Osteocyte (in vitro differentiated cells): ENCODE measurements at regions not wholly inside any gene's neighbourhood (a gene's known extent, or its start where the extent isn't known, plus 50 kb on each side); places are given as distances from the start of the nearest gene placed in this dataset.
"Not testable (repeated sequence)": the region's sequence is repeated elsewhere in the genome, so short reads cannot be mapped to it uniquely, and the experiment has no call there.

Experiments
- DNase-seq: peaks from one replicate; pipeline ENCODE4 v3.0.0; 2021; ENCODE audit warnings: mixed read lengths; ENCODE audit not compliant: unreplicated experiment; ENCODE audit errors: extremely low spot score
- H3K27ac Mint-ChIP-seq: one replicate; pipeline ENCODE4 v1.8.0; 2021; ENCODE audit warnings: mild to moderate bottlenecking, mixed read lengths; ENCODE audit not compliant: unreplicated experiment
- H3K27me3 Mint-ChIP-seq: one replicate; pipeline ENCODE4 v1.8.0; 2021; ENCODE audit warnings: mixed read lengths; ENCODE audit not compliant: unreplicated experiment
- H3K36me3 Mint-ChIP-seq: one replicate; pipeline ENCODE4 v1.8.0; 2021; ENCODE audit warnings: mixed read lengths; ENCODE audit not compliant: unreplicated experiment
- H3K4me1 Mint-ChIP-seq: one replicate; pipeline ENCODE4 v1.8.0; 2021; ENCODE audit warnings: mixed read lengths; ENCODE audit not compliant: unreplicated experiment
- H3K4me3 Mint-ChIP-seq: one replicate; pipeline ENCODE4 v1.8.0; 2021; ENCODE audit warnings: mild to moderate bottlenecking, moderate library complexity, mixed read lengths; ENCODE audit not compliant: unreplicated experiment
- H3K9me3 Mint-ChIP-seq: one replicate; pipeline ENCODE4 v1.8.0; 2021; ENCODE audit warnings: mixed read lengths; ENCODE audit not compliant: unreplicated experiment
- CTCF ChIP-seq: fragments of 200-600 bp; sonication (generic); IDR thresholded peaks from 2 replicates; pipeline ENCODE4 v1.5.0; 2021; ENCODE audit warnings: antibody characterized with exemption, mild to moderate bottlenecking, moderate library complexity

- no peaks in the 10 kb centered on the region for H3K36me3 Mint-ChIP-seq
- H3K4me3 Mint-ChIP-seq = no peak overlapping the region
- peaks cover 10% of the 10 kb centered on the region for H3K4me1 Mint-ChIP-seq
- H3K27ac Mint-ChIP-seq = no peak overlapping the region
- no peak for DNase-seq
- peaks cover 4% of the 10 kb centered on the region for H3K9me3 Mint-ChIP-seq
- H3K27me3 Mint-ChIP-seq = no peaks in the 10 kb centered on the region
- TF ChIP-seq CTCF = no peak
Measured at GRCh38 chr6:51203504-51203903, 384.8 kb downstream of the TFAP2B start.

- H3K27me3 Mint-ChIP-seq, H3K9me3 Mint-ChIP-seq, H3K36me3 Mint-ChIP-seq, H3K27ac Mint-ChIP-seq, DNase-seq, H3K4me1 Mint-ChIP-seq, H3K4me3 Mint-ChIP-seq: not testable (repeated sequence)
Measured at GRCh38 chr6:51206686-51207085, 388.0 kb downstream of the TFAP2B start.

GRCh38 chr6:51209651-51210050 is 391.0 kb downstream of the TFAP2B start:
- H3K27me3 Mint-ChIP-seq = no peaks in the 10 kb centered on the region
- no peak overlapping the region for H3K27ac Mint-ChIP-seq
- peaks cover 4% of the 10 kb centered on the region for H3K9me3 Mint-ChIP-seq
- TF ChIP-seq CTCF = no peak
- DNase-seq = no peak
- peaks cover 10% of the 10 kb centered on the region for H3K4me1 Mint-ChIP-seq
- H3K36me3 Mint-ChIP-seq = no peaks in the 10 kb centered on the region
- H3K4me3 Mint-ChIP-seq = no peak overlapping the region

DNA sequence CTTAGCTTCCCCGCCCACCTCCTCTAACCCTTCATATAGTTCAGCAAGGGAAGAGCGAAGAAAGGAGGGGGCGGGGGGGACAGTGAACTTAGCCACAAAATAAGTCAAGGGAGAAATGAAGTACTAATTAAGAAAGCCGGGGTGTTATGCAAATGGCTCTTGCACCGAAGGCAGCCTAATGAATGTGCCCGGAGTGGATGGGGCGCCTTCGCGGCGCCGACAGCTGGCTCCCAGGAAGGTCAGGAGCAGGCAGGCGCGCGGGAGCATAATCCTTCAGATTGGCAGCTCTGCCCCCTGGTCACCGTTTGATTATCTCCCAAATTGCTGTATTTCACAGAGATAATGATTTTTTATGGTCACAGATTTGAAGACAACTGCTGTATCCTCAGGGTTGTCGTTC is 395.1 kb downstream of the TFAP2B start:
- Mint-ChIP-seq H3K36me3 (no peaks in the 10 kb centered on the region), H3K4me3 (no peak overlapping the region)

DNA sequence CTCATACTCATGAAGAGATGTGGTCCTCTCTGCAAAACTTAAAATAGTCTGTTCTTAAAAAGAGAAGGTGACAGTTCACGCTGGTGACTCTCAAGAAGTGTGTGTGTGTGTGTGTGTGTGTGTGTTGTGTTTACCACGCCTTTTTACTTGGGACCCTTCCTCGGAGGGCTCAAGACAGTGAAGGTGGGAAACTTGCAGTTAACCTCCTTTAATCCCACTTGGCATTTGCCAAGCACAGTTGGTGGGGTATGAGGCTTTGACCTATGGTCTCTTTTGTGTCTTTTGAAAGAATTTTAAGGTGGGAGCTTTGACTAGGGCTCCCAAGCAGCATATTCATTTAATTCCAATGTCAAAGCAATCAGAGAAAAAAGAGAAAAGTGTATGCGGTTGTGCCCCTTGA is 395.8 kb downstream of the TFAP2B start:
- no peaks in the 10 kb centered on the region for H3K36me3 Mint-ChIP-seq
- no peaks in the 10 kb centered on the region for H3K4me1 Mint-ChIP-seq
- no peak overlapping the region for H3K27ac Mint-ChIP-seq
- no peaks in the 10 kb centered on the region for H3K9me3 Mint-ChIP-seq
- DNase-seq = no peak
- H3K27me3 Mint-ChIP-seq = no peaks in the 10 kb centered on the region
- TF ChIP-seq CTCF = no peak
- no peak overlapping the region for H3K4me3 Mint-ChIP-seq

More for the DNA sequence above, 395.1 kb downstream of the TFAP2B start:
- Mint-ChIP-seq H3K27ac (no peak overlapping the region), H3K4me1 (no peaks in the 10 kb centered on the region), H3K27me3 (no peaks in the 10 kb centered on the region), H3K9me3 (no peaks in the 10 kb centered on the region)
- TF ChIP-seq CTCF = no peak
- no peak for DNase-seq

GRCh38 chr6:51218181-51218580 is 399.5 kb downstream of the TFAP2B start:
- H3K27ac Mint-ChIP-seq = no peak overlapping the region

DNA sequence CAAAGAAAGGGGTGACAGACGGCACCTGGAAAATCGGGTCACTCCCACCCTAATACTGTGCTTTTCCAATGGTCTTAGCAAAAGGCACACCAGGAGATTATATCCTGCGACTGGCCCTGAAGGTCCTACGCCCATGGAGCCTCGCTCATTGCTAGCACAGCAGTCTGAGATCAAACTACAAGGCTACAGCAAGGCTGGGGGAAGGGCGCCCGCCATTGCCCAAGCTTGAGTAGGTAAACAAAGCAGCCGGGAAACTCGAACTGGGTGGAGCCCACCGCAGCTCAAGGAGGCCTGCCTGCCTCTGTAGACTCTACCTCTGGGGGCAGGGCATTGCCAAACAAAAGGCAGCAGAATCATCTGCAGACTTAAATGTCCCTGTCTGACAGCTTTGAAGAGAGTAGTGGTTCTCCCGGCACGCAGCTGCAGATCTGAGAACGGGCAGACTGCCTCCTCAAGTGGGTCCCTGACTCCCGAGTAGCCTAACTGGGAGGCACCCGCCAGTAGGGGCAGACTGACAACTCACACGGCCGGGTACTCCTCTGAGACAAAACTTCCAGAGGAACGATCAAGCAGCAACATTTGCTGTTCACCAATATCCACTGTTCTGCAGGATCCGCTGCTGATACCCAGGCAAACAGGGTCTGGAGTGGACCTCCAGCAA is 406.0 kb downstream of the TFAP2B start:
- DNase-seq, H3K27me3 Mint-ChIP-seq, H3K4me1 Mint-ChIP-seq, H3K4me3 Mint-ChIP-seq, H3K36me3 Mint-ChIP-seq, H3K27ac Mint-ChIP-seq, H3K9me3 Mint-ChIP-seq: not testable (repeated sequence)

More at GRCh38 chr6:51218181-51218580, 399.5 kb downstream of the TFAP2B start:
- no peaks in the 10 kb centered on the region for H3K9me3 Mint-ChIP-seq
- no peaks in the 10 kb centered on the region for H3K4me1 Mint-ChIP-seq
- no peaks in the 10 kb centered on the region for H3K36me3 Mint-ChIP-seq
- TF ChIP-seq CTCF = no peak
- no peaks in the 10 kb centered on the region for H3K27me3 Mint-ChIP-seq
- no peak overlapping the region for H3K4me3 Mint-ChIP-seq
- DNase-seq = no peak
